SIG-M5 treated with dmso at 0.1 percent for 504 hours (cell line): ENCODE measurements at regions not wholly inside any gene's neighbourhood (a gene's known extent, or its start where the extent isn't known, plus 50 kb on each side); places are given as distances from the start of the nearest gene placed in this dataset.

Source experiments
- DNase-seq: peaks from one replicate; lab custom pipeline; 2025; ENCODE audit not compliant: unreplicated experiment; lab: John Stamatoyannopoulos, UW

- no peak for DNase-seq
Observed at GRCh38 chr10:121662945-121663917, 65.0 kb upstream of the FGFR2 start.

- no peak for DNase-seq
Observed at GRCh38 chr10:121662531-121662930, 64.3 kb upstream of the FGFR2 start.

DNA sequence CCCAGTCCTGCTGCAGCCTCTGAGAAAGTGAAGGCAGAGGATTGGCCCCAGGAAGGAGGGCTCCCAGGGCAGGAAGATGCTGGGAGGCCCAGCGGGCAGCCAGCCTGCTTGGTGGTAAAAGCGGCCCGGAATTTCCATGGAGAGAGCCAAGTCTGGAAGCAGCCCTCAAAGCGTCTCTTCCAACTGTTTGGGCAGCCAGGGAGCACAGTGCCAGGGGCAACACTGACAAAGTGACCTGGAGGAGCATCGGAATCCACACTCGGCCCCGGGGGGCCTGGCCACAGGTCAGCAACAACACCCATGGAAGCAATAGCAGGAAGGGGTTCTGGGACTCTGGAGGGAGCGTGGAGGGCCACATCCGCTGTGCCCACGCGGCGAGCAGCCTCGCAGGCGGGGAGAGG lies 63.2 kb upstream of the FGFR2 start:
- DNase-seq = no peak

- DNase-seq = no peak
Observed at GRCh38 chr10:121659236-121659635, 61.0 kb upstream of the FGFR2 start.

DNA sequence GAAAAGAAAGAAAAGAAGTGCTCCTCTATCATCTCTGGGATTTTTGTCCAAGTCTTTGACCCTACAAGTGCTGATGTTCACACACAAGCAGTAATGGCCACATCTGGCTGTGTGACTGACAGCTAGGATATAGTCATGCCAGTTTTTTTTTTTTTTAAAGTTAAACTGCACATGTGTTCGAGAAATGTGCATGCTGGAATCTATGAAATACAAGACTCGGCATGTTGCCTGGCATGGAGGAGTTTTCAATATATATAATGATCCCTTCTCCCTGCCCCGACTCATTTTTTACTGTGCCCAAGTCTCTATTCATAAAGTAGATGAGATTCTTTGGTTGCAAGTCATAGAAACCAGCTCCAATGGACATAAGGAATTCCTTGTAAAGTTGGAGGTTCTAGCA lies 60.4 kb upstream of the FGFR2 start:
- no peak for DNase-seq

GRCh38 chr10:121658111-121658510 lies 59.9 kb upstream of the FGFR2 start:
- no peak for DNase-seq

- no peak for DNase-seq
Observed at GRCh38 chr10:121655254-121656144, 57.3 kb upstream of the FGFR2 start.

DNA sequence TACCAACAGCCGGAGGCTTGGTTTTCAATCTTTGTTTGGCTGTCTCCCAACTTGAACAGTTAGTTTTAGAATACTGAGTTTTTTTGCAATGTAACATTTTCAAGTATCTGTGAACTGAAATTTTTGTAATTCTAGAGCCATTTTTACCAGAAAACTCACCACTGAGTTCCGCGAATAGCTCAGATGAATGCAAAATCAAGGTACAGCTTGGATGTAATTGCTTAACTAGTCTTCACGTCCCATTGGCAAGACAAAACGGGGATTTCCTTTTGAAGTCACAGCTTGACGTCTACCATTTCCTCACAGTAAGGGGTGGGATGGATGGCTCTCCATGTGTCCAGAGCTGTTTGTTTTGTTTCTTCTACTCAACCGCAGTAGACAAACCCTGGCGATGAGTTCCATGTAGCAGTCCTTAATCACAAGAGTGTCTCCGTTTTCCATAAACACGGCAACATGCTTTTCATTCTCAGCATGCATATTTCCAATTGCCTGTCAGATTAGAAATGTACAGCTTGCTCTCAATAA lies 55.8 kb upstream of the FGFR2 start:
- DNase-seq = no peak

- DNase-seq = no peak
Observed at GRCh38 chr10:121653608-121654007, 55.4 kb upstream of the FGFR2 start.

DNA sequence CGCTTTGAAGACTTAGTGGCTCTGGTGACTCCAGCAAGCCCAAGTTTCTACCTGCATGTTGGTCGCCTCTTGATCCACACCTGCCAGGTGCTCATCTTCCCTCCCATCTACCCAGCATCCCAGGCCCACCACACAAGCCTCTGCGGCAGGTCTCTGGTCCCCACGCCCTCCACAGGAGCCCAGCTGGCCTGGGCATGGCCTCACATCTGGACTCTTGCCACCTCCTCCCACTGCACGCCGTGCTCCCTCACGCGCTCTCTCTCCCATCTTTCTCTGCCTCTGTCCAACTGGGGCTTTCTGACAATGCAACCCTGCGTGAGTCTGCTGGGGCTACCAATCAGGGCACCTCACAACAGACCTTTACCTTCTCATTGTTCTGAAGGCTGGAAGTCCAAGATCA lies 50.2 kb upstream of the FGFR2 start:
- no peak for DNase-seq

DNA sequence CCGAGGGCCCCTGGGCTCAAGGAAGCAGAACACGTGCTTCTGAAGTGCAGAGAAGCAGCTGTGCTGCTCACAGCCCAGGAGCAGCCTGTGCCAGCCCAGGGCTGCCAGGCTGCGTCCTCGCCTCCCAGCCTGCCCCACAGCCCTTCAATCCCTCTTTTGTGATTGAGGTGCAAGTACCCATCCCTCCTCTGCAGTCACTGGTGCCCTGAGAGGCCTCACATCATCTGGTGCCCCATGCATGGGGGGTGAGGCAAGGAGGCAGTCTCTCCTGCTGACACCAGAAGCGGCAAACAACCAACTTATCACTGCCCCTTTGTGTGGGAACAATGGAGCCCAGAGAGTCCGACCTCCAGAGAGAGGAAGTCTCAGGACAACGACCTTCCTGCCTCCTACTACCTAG lies 49.8 kb upstream of the FGFR2 start:
- DNase-seq = no peak
